ENCODE measurements at regions not wholly inside any gene's neighbourhood (a gene's known extent, or its start where the extent isn't known, plus 50 kb on each side); places are given as distances from the start of the nearest gene placed in this dataset.

DNA sequence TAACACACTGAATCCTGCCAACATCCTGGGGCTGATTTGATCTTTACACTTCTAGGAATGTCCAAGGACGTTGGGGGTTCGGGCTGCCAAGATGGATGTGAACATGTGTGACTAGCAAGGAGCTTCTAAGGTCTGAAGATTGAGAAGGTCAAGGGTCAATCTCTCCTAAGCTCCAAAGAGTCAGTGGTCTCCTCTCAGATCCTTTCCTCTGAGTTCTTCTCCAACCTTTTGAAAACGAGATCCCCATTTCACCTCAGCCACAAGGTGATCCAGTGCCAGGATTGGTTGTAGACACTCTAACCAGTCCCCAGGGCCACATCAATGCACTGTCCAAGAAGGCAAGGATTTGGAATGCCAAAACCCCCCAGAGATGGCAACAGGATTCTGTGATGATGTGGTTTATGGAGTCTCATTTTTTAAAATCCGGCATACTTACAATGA, 266.8 kb downstream of the NDUFS4 start:
- CTCF ChIA-PET = no interaction called here
- Mint-ChIP-seq H3K9me3 (ENCODE audit: insufficient read depth) (no peaks in the 10 kb centered on the region), H3K4me1 (ENCODE audit: low read depth) (no peaks in the 10 kb centered on the region), H3K27me3 (ENCODE audit: low read depth) (no peaks in the 10 kb centered on the region), H3K36me3 (ENCODE audit: low read depth) (no peaks in the 10 kb centered on the region), H3K4me3 (no peak overlapping the region), H3K27ac (no peak overlapping the region)
- POLR2A ChIA-PET = no interaction called here
- DNase-seq = no peak
- ATAC-seq = no peak

- DNase-seq (no peak), ATAC-seq (no peak)
- Mint-ChIP-seq H3K27me3 (ENCODE audit: low read depth) (no peaks in the 10 kb centered on the region), H3K9me3 (ENCODE audit: insufficient read depth) (no peaks in the 10 kb centered on the region), H3K36me3 (ENCODE audit: low read depth) (no peaks in the 10 kb centered on the region), H3K27ac (no peak overlapping the region), H3K4me3 (no peak overlapping the region), H3K4me1 (ENCODE audit: low read depth) (no peaks in the 10 kb centered on the region)
- ChIA-PET POLR2A (no interaction called here), CTCF (no interaction called here)
Measured at GRCh38 chr5:53831496-53831895, 271.1 kb downstream of the NDUFS4 start.
